ENCODE measurements at regions not wholly inside any gene's neighbourhood (a gene's known extent, or its start where the extent isn't known, plus 50 kb on each side); places are given as distances from the start of the nearest gene placed in this dataset.

DNA sequence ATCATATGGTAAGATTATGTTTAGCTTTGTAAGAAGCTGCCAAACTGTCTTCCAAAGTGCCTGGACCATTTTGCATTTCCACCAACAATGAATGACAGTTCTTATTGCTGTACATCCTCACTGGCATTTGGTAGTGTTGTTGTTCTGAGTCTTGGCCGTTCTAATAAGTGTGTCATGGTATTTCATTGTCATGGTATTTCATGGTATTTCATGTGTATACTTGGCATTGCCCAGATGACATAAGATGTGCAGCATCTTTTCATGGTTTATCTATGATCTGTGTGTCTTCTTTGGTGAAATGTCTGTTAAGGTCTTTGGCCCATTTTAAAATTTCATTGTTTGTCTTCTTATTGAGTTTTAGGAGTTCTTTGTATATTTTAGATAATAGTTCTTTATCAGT, 224.4 kb downstream of the BCAS1 start:
- no peaks in the 10 kb centered on the region for H3K27me3 ChIP-seq
- no peak overlapping the region for H3K4me3 ChIP-seq (ENCODE audit: low read depth, low read length)
- TF ChIP-seq CTCF (IDR thresholded peaks at IDR 0.05; ENCODE audit: low read depth, low read length): no peak
- no peaks in the 10 kb centered on the region for H3K36me3 ChIP-seq
- no peaks in the 10 kb centered on the region for H3K4me1 ChIP-seq
- H3K9me3 ChIP-seq: no peaks in the 10 kb centered on the region
- no peak for DNase-seq

- no peak for TF ChIP-seq CTCF (IDR thresholded peaks at IDR 0.05; ENCODE audit: low read depth, low read length)
- Histone ChIP-seq H3K36me3 (no peaks in the 10 kb centered on the region), H3K4me1 (no peaks in the 10 kb centered on the region), H3K4me3 (ENCODE audit: low read depth, low read length) (no peak overlapping the region), H3K27me3 (no peaks in the 10 kb centered on the region), H3K9me3 (no peaks in the 10 kb centered on the region)
- DNase-seq: no peak
These were observed 226.1 kb downstream of the BCAS1 start for GRCh38 chr20:53844259-53844658.

GRCh38 chr20:53843645-53844044, 226.7 kb downstream of the BCAS1 start:
- H3K4me1 ChIP-seq: no peaks in the 10 kb centered on the region

DNA sequence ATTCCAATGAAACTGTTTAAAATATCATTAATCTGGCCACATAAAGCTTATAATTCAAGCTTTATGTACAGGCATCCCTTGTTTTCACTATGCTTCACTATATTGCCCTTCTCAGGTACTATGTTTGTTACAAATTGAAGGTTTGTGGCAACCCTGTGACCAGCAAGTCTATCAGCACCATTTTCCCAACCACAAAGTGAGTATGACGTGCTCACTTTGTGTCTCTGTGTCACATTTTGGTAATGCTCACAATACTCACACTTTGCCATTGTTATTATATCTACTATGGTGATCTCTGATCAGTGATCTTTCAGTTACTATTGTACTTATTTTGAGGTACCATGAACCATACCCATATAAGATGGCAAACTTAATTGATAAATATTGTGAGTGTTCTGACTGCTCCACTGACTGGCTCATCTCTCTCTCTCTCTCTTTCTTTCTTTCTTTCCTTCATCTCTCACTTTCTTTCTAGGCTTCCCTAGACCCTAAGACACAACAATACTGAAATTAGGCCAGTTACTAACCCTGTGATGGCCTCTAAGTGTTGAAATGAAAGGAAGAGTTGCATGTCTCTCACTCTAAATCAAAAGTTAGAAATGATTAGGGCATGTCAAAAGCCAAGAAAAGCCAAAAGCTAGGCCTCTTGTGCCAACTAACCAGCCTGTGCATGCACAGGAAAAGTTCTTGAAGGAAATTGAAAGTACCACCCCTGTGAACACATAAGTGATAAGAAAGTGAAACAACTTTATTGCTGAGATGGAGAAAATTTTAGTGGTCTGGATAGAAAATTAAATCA, 227.9 kb downstream of the BCAS1 start:
- Histone ChIP-seq H3K36me3 (no peaks in the 10 kb centered on the region), H3K4me3 (ENCODE audit: low read depth, low read length) (no peak overlapping the region), H3K9me3 (no peaks in the 10 kb centered on the region), H3K4me1 (no peaks in the 10 kb centered on the region), H3K27me3 (no peaks in the 10 kb centered on the region)
- TF ChIP-seq CTCF (IDR thresholded peaks at IDR 0.05; ENCODE audit: low read depth, low read length): no peak
- DNase-seq: no peak

More at GRCh38 chr20:53843645-53844044, 226.7 kb downstream of the BCAS1 start:
- DNase-seq: no peak
- H3K27me3 ChIP-seq: no peaks in the 10 kb centered on the region
- TF ChIP-seq CTCF (IDR thresholded peaks at IDR 0.05; ENCODE audit: low read depth, low read length): no peak
- H3K4me3 ChIP-seq (ENCODE audit: low read depth, low read length): no peak overlapping the region
- H3K9me3 ChIP-seq: no peaks in the 10 kb centered on the region
- H3K36me3 ChIP-seq: no peaks in the 10 kb centered on the region

- TF ChIP-seq CTCF (IDR thresholded peaks at IDR 0.05; ENCODE audit: low read depth, low read length): no peak
- DNase-seq: no peak
- H3K27me3 ChIP-seq: no peaks in the 10 kb centered on the region
- H3K9me3 ChIP-seq: no peaks in the 10 kb centered on the region
- H3K4me1 ChIP-seq: no peaks in the 10 kb centered on the region
- H3K36me3 ChIP-seq: no peaks in the 10 kb centered on the region
- H3K4me3 ChIP-seq (ENCODE audit: low read depth, low read length): no peak overlapping the region
These were observed 228.7 kb downstream of the BCAS1 start for GRCh38 chr20:53841741-53842140.

DNA sequence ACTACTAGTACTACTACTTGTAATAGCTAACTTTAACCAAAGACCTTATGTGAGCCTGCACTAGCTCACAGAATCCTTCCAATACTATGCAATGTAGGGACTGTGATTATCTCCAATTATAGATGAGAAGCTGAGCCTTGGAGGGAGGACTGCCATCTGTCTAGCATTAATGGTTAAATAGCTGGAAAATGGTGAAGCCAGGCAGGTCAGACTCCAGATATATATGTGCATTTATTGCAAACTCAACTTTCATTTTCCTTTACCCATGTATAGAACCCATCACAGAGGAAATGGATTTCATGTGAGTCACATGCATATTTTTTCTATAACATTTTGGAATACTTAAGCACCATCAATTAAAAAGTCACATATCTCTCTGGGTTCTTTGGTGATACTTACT, 229.9 kb downstream of the BCAS1 start:
- Histone ChIP-seq H3K4me3 (ENCODE audit: low read depth, low read length) (no peak overlapping the region), H3K36me3 (no peaks in the 10 kb centered on the region), H3K9me3 (no peaks in the 10 kb centered on the region), H3K27me3 (no peaks in the 10 kb centered on the region), H3K4me1 (no peaks in the 10 kb centered on the region)
- DNase-seq: no peak
- no peak for TF ChIP-seq CTCF (IDR thresholded peaks at IDR 0.05; ENCODE audit: low read depth, low read length)

Measured in BE2C (cell line).